H1 (cell line): ENCODE measurements at regions not wholly inside any gene's neighbourhood (a gene's known extent, or its start where the extent isn't known, plus 50 kb on each side); places are given as distances from the start of the nearest gene placed in this dataset.
A peak's percentile ranks its signal among the peaks of the same experiment; 100 is the strongest.

Experiments
- CTCF ChIA-PET: fragments of 300-600 bp; sonication (Branson Sonifier 250); formaldehyde crosslinking; loops from one replicate; lab custom pipeline; 2021; ENCODE audit not compliant: partially characterized antibody; lab: Charles Lee
- POLR2A ChIA-PET: fragments of 300-600 bp; sonication (Branson Sonifier 250); formaldehyde crosslinking; loops from one replicate; lab custom pipeline; 2021; ENCODE audit warnings: inconsistent platforms; ENCODE audit not compliant: partially characterized antibody; lab: Charles Lee
- DNase-seq, 2 experiments: peaks; one replicate each; pipeline versions ENCODE4 v3.0.0 to v3.0.0-alpha.2; 2010 to 2022; ENCODE audit warnings: low spot score in 2 of 2, low read depth in 1 of 2, mixed read lengths in 1 of 2
- FAIRE-seq: peaks from 2 replicates; lab custom pipeline; 2011; peaks lifted over from hg19 to GRCh38; lab: Jason Lieb, UNC
- H2AFZ ChIP-seq: 2 replicates; pipeline ENCODE4 v1.8.1; 2012; ENCODE audit warnings: low read length, inconsistent platforms
- H2AK5ac ChIP-seq: 2 replicates; pipeline ENCODE4 v1.6.1; 2013; ENCODE audit warnings: low read depth, low read length
- H2BK120ac ChIP-seq: replicated peaks from 2 replicates; pipeline ENCODE3; 2013; ENCODE audit warnings: low read depth, low read length, inconsistent platforms
- H2BK12ac ChIP-seq: 2 replicates; pipeline ENCODE4 v1.6.1; 2013; ENCODE audit warnings: low read depth, low read length
- H2BK15ac ChIP-seq: 2 replicates; pipeline ENCODE4 v1.6.1; 2013; ENCODE audit warnings: low read length
- H2BK20ac ChIP-seq: 2 replicates; pipeline ENCODE4 v1.6.1; 2013; ENCODE audit warnings: low read length
- H2BK5ac ChIP-seq: 2 replicates; pipeline ENCODE4 v1.6.1; 2013; ENCODE audit warnings: low read depth, low read length
- H3K14ac ChIP-seq: 2 replicates; pipeline ENCODE4 v1.6.1; 2013; ENCODE audit warnings: inconsistent platforms; ENCODE audit not compliant: insufficient read length
- H3K18ac ChIP-seq: 2 replicates; pipeline ENCODE4 v1.6.1; 2013; ENCODE audit warnings: low read length; ENCODE audit errors: extremely low read depth
- H3K23ac ChIP-seq: 2 replicates; pipeline ENCODE4 v1.6.1; 2013; ENCODE audit warnings: inconsistent platforms; ENCODE audit not compliant: insufficient read length
- H3K23me2 ChIP-seq: 2 replicates; pipeline ENCODE4 v1.6.1; 2013; ENCODE audit warnings: low read depth, low read length
- H3K27ac ChIP-seq: 2 replicates; pipeline ENCODE4 v1.6.1; 2011; ENCODE audit warnings: low read depth, low read length, inconsistent platforms
- H3K27me3 ChIP-seq, 4 experiments: replicated peaks in 1 of 4; 1 replicate in 1 of 4; 2 replicates in 3 of 4; pipeline versions ENCODE4 v1.6.1 to v1.8.1; 2011 to 2013; ENCODE audit warnings: low read length in 3 of 4, mild to moderate bottlenecking in 3 of 4, inconsistent platforms in 2 of 4, mixed read lengths in 2 of 4, moderate library complexity in 1 of 4; ENCODE audit not compliant: control insufficient read depth in 3 of 4, insufficient read depth in 3 of 4; ENCODE audit errors: extremely low read depth in 1 of 4
- H3K36me3 ChIP-seq, 4 experiments: 2 replicates each; pipeline versions ENCODE4 v1.6.1 to v1.8.1; 2011 to 2013; ENCODE audit warnings: mild to moderate bottlenecking in 4 of 4, low read length in 3 of 4, moderate library complexity in 2 of 4, control low read depth in 1 of 4, inconsistent platforms in 1 of 4; ENCODE audit not compliant: insufficient read depth in 4 of 4, control insufficient read depth in 2 of 4
- H3K4ac ChIP-seq: replicated peaks from 2 replicates; pipeline ENCODE3; 2013; ENCODE audit warnings: low read length, low read depth, mixed read lengths, inconsistent platforms; ENCODE audit not compliant: insufficient read length
- H3K4me1 ChIP-seq, 4 experiments: replicated peaks in 1 of 4; 1 replicate in 1 of 4; 2 replicates in 3 of 4; pipeline versions ENCODE4 v1.6.1 to v1.8.1; 2011 to 2013; ENCODE audit warnings: low read length in 3 of 4, inconsistent platforms in 2 of 4, mixed read lengths in 1 of 4; ENCODE audit not compliant: insufficient read depth in 4 of 4, control insufficient read depth in 3 of 4
- H3K4me2 ChIP-seq, 2 experiments: 2 replicates each; pipeline versions ENCODE4 v1.6.1 to v1.8.1; 2011 to 2013; ENCODE audit warnings: low read depth in 2 of 2, low read length in 2 of 2, control low read depth in 1 of 2, inconsistent platforms in 1 of 2, mild to moderate bottlenecking in 1 of 2; ENCODE audit not compliant: insufficient read depth in 1 of 2
- H3K4me3 ChIP-seq, 4 experiments: fragments of 200-600, 300-600 bp in 1 of 4; sonication (generic), shearing (Covaris generic), sonication (Bioruptor Twin) in 1 of 4; 2 replicates each; pipeline versions ENCODE4 v1.5.1 to v1.8.1; 2011 to 2016; ENCODE audit warnings: low read length in 4 of 4, low read depth in 3 of 4, control low read depth in 2 of 4, inconsistent platforms in 2 of 4, mild to moderate bottlenecking in 2 of 4, mixed read lengths in 1 of 4, moderate library complexity in 1 of 4; ENCODE audit not compliant: insufficient read depth in 2 of 4; ENCODE audit errors: extremely low read depth in 1 of 4
- H3K56ac ChIP-seq: replicated peaks from 2 replicates; pipeline ENCODE3; 2013; ENCODE audit warnings: low read depth, mild to moderate bottlenecking, mixed read lengths, low read length, inconsistent platforms; ENCODE audit not compliant: insufficient read length
- H3K79me1 ChIP-seq: 2 replicates; pipeline ENCODE4 v1.6.1; 2013; ENCODE audit warnings: low read depth, low read length, control low read depth
- H3K79me2 ChIP-seq, 2 experiments: 2 replicates each; pipeline versions ENCODE4 v1.6.1 to v1.8.1; 2012 to 2013; ENCODE audit warnings: low read length in 2 of 2, mild to moderate bottlenecking in 2 of 2, inconsistent platforms in 1 of 2; ENCODE audit not compliant: insufficient read depth in 2 of 2, control insufficient read depth in 1 of 2
- H3K9ac ChIP-seq, 4 experiments: replicated peaks in 1 of 4; 1 replicate in 1 of 4; 2 replicates in 3 of 4; pipeline versions ENCODE4 v1.6.1 to v1.8.1; 2011 to 2013; ENCODE audit warnings: low read depth in 3 of 4, low read length in 3 of 4, control low read depth in 2 of 4, mild to moderate bottlenecking in 2 of 4, moderate library complexity in 2 of 4, inconsistent platforms in 1 of 4; ENCODE audit errors: extremely low read depth in 1 of 4
- H3K9me3 ChIP-seq, 2 experiments: 2 replicates each; pipeline versions ENCODE4 v1.6.1 to v1.8.1; 2012 to 2013; ENCODE audit warnings: mild to moderate bottlenecking in 2 of 2, moderate library complexity in 2 of 2, control low read depth in 1 of 2, inconsistent platforms in 1 of 2, low read depth in 1 of 2, low read length in 1 of 2, mixed read lengths in 1 of 2; ENCODE audit not compliant: insufficient read depth in 2 of 2
- H4K20me1 ChIP-seq, 2 experiments: replicated peaks in 1 of 2; 2 replicates each; pipeline versions ENCODE3 to v1.8.1; 2011 to 2013; ENCODE audit warnings: inconsistent platforms in 2 of 2, low read length in 2 of 2, mild to moderate bottlenecking in 1 of 2; ENCODE audit not compliant: insufficient read depth in 2 of 2, control insufficient read depth in 1 of 2
- H4K5ac ChIP-seq: 2 replicates; pipeline ENCODE4 v1.6.1; 2013; ENCODE audit warnings: low read length, low read depth, mixed read lengths, inconsistent platforms; ENCODE audit not compliant: insufficient read length
- H4K8ac ChIP-seq: 2 replicates; pipeline ENCODE4 v1.8.0; 2013; ENCODE audit warnings: mild to moderate bottlenecking, moderate library complexity, low read length, inconsistent platforms; ENCODE audit not compliant: insufficient read depth; ENCODE audit errors: extremely low read depth
- H4K91ac ChIP-seq: replicated peaks from 2 replicates; pipeline ENCODE3; 2013; ENCODE audit warnings: low read length, mixed read lengths, inconsistent platforms; ENCODE audit not compliant: insufficient read length
- CEBPB ChIP-seq: IDR thresholded peaks from 2 replicates; pipeline ENCODE4 v1.6.1; 2012; ENCODE audit warnings: low read depth, low read length
- TAF1 ChIP-seq: IDR thresholded peaks from 2 replicates; pipeline ENCODE4 v1.6.1; 2011; ENCODE audit warnings: mild to moderate bottlenecking, low read depth, low read length
- WGBS, 2 experiments: shearing (Covaris generic) in 1 of 2; methylation state at CpG; one replicate each; pipeline versions ENCODE4 v1.1.6 to v1.1.7; 2013 to 2015; ENCODE audit warnings: low lambda C conversion rate in 2 of 2, mixed read lengths in 2 of 2, inconsistent platforms in 1 of 2, low coverage in 1 of 2, missing lambda C conversion rate in 1 of 2; ENCODE audit not compliant: insufficient replicate concordance in 2 of 2, insufficient coverage in 1 of 2, insufficient read length in 1 of 2; ENCODE audit errors: extremely low coverage in 1 of 2, missing lambda C conversion rate in 1 of 2; 5-methylcytosine and 5-hydroxymethylcytosine counted together

GRCh38 chr7:24200407-24200966, 83.5 kb upstream of the NPY start:
- no peak overlapping the region for H3K4ac ChIP-seq
- H3K23ac ChIP-seq, result no peak overlapping the region

More at GRCh38 chr7:24200407-24200966, 83.5 kb upstream of the NPY start:
- Histone ChIP-seq H2BK5ac (no peak overlapping the region), H3K4me2 (no peak overlapping the region), H3K27ac (no peak overlapping the region), H3K4me1 (no peaks in the 10 kb centered on the region), H3K4me3 (no peak overlapping the region; a peak in 1 of 8 replicates), H2BK15ac (no peak overlapping the region), H4K8ac (no peak overlapping the region), H3K79me2 (no peaks in the 10 kb centered on the region), H2AFZ (no peak overlapping the region), H3K9ac (no peak overlapping the region), H3K79me1 (no peaks in the 10 kb centered on the region), H4K91ac (no peak overlapping the region), H3K23me2 (no peaks in the 10 kb centered on the region), H2BK20ac (no peak overlapping the region), H4K20me1 (no peaks in the 10 kb centered on the region), H4K5ac (no peak overlapping the region), H3K18ac (no peak overlapping the region), H3K27me3 (peaks cover 0 to 1% (median 0%) of the 10 kb centered on the region in 4 experiments; a peak in 1 of 7 replicates), H2AK5ac (no peak overlapping the region), H3K9me3 (no peaks in the 10 kb centered on the region), H3K36me3 (no peaks in the 10 kb centered on the region), H3K14ac (no peak overlapping the region), H2BK120ac (no peak overlapping the region), H2BK12ac (no peak overlapping the region), H3K56ac (no peak overlapping the region)
- ChIA-PET CTCF (interaction anchor here (0.5 to 1.4 kb wide), 2 partner anchors 9 to 919 kb away, joined by 3 to 4 read pairs; no protein-coding TSS in a partner anchor), POLR2A (no interaction called here)
- FAIRE-seq (no peak), DNase-seq (no peak)
- WGBS, 2 experiments, result 88% methylated on average over 9 of the region's 9 CpGs; no CpG with 5 or more reads in 1 of the 2 experiments
- TF ChIP-seq CEBPB (peak; percentile 26; the same call in 1 of the 2 replicates), TAF1 (no peak)
